Kidney glomerular epithelial cell (primary cell): ENCODE measurements at regions not wholly inside any gene's neighbourhood (a gene's known extent, or its start where the extent isn't known, plus 50 kb on each side); places are given as distances from the start of the nearest gene placed in this dataset.

Source experiments
- DNase-seq: peaks from one replicate; lab custom pipeline; 2025; lab: John Stamatoyannopoulos, UW

DNA sequence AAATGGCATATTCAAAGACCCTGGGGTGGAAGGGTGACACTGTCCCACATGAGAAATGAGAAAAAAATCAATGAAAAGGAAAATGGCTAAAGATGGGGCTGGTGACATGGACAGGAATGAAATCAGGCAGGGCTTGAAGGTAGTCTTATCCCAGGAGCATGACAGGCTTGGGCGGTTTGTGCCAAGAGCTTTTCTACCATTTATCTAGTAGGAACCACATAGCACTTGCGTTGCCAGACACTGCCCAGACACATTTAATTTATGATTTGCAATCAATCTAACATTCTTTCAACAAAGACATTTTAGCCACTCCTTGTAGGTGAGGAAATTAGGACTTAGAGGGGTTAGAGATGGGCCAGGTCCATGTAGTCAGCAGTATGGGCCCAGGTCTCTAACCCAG, 106.6 kb upstream of the NR2F2 start:
- no peak for DNase-seq

DNA sequence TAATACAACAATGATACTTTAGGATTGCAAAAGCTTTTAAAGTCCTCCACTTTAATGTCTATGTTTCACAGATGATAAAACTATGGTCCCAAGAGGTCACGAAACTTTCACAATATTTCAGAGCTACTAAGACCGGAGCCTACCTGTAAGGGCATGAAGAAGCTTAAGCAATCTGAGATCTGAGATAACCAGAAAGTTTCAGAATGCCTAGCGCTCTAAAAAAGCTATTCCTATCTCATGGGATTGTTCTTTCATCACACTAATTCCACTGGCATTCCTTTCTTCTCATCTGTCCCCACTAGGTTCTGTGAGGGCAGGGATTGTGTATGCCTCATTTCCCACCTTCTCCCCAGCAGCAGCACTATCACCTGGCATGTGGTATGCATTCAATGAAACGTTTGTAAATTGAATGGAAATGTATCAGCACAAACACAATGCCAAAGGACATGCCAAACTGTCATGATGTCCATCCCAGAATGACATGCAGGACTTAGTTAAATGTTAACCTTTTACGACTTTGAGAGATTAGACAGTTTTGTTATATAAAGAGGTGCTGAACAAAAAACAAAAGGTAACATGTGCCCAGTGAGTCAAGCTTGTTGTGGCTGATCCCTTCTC, 104.7 kb upstream of the NR2F2 start:
- peak; percentile 9 for DNase-seq

DNA sequence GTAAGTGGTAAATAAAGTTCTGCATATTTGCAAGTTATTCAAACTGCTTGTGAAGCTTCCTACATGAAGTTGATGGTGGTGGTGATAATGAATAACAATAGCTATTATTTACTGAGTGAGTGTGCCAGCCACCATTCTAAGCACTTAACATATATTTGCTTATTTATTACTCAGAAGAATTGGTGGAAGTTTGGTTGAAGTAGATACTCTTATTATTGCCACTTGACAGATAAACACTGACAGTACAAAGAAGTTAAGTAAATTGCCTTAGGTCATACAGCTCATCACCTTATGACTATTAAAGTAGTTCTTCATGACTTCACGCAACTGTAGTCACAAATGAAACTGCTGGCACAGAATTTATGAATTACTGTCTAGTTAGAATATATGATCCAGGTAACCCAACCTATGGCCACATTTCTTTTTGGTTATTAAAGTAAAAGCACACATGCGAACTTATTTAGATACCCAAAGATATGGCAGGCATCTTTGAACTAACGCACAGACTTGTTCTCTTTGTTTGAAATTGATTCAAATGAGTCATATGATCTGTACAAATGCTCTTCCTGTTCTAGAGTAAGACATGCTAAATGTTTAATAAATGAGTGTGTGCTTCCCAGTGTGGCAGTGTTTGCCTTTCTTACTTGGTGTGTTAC, 99.8 kb upstream of the NR2F2 start:
- DNase-seq: peak; percentile 45

GRCh38 chr15:96232335-96232734, 98.2 kb upstream of the NR2F2 start:
- no peak for DNase-seq

GRCh38 chr15:96234109-96234892, 96.2 kb upstream of the NR2F2 start:
- no peak for DNase-seq

DNA sequence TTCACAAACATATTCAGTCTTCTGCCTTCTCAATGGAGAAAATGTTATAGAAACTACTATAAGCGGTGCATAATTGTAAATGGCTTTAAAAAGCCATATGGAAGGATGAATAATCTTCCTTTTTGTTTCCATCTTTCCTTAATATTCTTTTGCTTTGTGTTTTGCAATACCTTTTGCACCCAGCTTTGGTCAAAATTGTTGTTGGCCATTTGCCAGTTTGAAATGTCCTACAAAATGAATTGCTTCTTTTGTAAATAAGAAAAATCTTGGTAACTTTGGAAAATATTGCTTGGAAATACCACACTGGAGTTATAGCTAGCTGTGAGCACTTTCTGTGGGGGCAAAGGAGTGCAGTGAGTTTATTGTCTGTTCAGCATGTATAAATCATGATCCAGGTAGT, 93.5 kb upstream of the NR2F2 start:
- DNase-seq: no peak

GRCh38 chr15:96242761-96243160, 87.7 kb upstream of the NR2F2 start:
- no peak for DNase-seq

GRCh38 chr15:96243701-96244100, 86.8 kb upstream of the NR2F2 start:
- DNase-seq: no peak

DNA sequence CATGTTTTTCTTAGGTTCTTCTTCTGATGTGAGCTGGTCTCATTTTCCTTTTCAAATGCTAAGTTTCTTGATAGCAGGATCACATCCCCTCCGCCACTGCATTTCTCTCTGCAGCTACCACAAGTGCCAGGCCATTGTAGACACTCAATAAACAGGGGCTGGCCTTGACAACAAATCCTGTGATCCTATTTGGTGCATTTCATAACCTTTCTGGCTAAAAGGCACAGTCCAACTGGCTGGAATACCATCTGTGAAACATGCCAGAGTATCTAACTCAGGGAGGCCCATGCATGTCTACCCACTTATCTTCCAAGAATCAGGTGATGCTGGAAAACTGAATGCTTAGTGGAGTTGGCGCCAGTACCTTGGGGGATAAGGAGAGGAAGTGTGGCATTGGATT, 85.2 kb upstream of the NR2F2 start:
- no peak for DNase-seq

- no peak for DNase-seq
Measured at GRCh38 chr15:96246057-96246456, 84.4 kb upstream of the NR2F2 start.

- DNase-seq: no peak
Measured at GRCh38 chr15:96247621-96248305, 82.7 kb upstream of the NR2F2 start.

GRCh38 chr15:96252148-96252547, 78.4 kb upstream of the NR2F2 start:
- DNase-seq: peak; percentile 90

DNA sequence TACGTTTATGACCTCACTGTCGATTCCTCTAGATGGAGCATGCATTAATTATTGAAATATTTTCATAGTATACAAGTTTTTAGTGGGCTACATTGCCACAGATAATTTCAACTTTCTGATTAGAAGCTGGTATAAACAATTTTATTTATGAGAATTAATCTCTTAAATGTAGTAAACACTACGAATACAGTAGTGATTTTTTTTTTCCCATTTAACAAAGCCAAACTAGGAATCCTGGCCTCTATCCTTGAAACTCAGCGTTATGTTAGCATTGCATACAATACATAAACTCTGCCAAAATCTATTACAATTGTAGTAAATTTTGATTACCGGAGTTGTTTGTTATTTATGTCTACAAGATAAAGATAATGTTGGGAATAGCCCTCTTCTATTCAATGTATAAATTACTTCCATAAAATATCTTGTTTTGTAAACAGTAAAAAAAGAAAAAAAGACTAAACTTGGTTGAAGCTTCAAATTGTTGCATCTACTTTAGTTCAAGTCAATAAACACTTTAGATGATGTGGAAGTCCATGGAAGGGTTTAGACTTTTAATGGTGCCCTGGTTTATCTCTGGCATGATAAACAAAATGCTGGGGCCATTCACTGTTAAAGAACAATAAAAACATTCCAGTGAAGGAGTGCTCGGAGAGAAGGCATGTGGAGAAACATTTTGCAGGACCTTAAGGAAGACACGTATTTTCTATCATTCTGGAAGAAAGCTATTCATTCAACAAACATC, 77.3 kb upstream of the NR2F2 start:
- no peak for DNase-seq

DNA sequence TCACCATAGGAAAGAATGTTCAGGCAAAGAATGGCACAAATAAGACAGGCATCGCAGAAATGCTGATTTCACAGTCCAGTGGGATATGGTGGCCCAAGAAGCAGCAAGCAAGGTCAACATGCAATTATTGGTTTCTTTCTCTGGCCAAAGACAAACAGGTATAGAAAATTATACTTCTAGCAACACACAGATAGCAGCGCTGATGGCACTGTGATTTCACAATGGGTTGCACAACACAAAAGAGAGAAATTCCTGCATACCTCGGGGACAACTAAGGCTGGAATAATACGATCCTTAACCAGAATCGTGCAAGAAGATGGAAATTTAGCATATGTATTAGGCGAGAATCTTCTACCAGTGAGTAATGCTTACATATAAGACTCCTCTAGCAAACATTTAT, 76.3 kb upstream of the NR2F2 start:
- no peak for DNase-seq

DNA sequence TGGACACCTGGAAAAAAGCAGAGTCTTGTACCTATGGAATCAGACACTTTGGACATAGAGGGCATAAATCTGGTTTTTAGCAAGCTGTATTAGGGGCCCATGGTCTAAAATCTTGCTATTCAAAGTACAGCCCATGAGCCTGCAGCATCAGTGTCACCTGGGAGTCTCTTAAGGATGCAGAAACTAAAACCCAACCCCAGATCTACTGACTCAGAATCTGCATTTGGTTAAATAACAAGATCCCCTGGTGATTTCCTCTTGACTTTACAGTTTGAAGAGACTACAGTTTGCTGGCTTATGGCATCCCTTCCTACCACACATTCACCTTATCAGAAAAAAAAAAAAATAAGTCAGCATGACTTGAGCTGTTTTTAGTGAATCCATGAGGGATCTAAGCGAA, 74.9 kb upstream of the NR2F2 start:
- no peak for DNase-seq

DNA sequence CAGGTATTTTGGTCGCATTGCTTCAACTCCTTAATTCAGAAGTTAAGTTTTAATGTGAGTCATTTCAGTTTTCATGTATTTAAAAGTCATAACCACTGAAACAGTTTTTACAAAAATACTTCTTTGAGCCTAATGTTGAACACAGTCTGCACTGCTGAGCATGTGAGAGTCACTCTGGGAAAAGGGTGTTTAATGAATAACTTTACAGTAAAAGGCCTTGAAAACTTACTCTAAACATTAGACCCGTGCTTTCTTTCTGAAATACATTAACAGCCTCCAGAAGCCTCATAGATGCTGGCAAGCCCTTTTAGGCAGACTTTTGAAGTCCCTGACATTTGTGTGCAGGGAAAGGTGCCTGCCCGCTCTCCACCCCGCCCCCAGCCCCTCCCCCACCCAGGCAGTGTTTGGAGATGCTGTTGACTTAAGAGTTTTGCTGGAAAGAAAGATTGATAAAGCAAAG, 68.9 kb upstream of the NR2F2 start:
- DNase-seq: peak; percentile 74

DNA sequence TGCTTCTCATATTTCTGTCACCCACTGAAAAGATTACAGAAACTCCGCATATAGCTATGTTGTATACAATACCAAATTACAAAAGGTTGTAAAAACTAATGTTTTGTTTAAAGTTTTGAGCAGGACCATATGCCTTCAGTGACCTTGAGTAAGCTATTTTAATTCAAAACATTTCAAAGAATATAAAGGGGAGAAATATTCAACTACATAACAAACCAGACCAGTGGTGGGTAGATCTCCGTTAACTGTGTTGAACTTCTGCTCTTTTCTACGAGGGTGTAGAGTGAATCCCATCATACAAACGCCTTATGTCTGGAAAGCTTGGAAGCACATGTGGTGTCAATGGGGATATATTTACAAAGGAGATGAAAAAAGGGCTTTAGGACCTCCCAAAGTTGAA, 68.4 kb upstream of the NR2F2 start:
- no peak for DNase-seq

GRCh38 chr15:96262549-96263489, 67.7 kb upstream of the NR2F2 start:
- no peak for DNase-seq

DNA sequence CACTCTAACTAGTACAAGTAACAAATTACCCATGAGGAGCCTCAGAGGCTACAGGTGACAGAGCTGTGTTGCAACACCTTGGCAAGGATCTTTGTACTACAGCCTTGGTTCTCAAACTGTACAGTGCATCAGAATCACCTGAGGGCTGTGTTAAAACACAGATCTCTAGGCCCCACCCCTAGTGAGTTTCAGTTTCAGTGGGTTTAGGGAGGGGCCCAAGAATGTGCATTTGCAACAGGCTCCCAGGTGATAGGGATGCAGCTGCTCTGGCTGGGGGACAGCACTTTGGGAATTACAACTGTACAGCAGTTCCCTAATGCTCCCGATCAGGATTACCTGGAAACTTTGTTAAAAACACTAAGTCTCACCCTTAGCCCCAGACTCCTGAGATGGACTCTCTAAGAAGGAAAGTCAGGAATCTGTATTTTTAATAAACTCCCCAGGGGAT, 66.1 kb upstream of the NR2F2 start:
- no peak for DNase-seq

DNA sequence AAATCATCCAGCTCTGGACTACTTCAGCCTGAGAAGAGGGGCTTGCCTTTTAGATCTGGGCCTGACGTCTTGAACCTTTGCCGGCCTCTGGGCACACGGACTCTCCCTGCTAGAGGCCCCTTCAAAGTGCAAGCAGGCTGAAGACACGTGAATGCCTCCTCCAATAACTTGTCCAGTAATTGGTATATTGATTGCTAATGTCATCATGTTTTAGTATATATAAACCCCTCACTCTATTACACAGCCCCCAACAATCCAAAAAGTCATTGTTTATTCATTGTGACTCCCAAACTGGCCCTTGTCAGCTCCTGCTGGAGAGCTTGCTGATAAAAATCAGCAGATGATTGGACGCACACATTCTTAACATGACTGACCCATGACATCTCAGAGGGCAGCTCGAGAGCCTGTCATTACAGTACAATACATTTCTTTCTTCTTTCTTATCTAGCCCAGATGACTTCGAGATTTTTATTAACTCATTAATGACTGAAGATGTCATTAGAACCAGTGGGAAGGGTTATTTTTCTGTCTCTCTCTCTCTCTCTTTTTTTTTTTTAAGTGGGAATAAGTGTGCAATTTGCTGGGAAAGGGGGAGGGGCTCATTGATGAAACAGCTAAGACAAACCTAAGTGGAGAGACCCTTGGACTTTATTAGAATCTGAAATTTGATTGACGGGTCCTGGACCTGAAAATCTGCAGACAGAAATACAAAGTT, 65.5 kb upstream of the NR2F2 start:
- peak; percentile 78 for DNase-seq
